ENCODE measurements at regions not wholly inside any gene's neighbourhood (a gene's known extent, or its start where the extent isn't known, plus 50 kb on each side); places are given as distances from the start of the nearest gene placed in this dataset.

GRCh38 chr5:167900340-167900935 lies 391.0 kb upstream of the WWC1 start:
- no peaks in the 10 kb centered on the region for H3K9me3 ChIP-seq (replicated peaks in 1 of 3)
- H3K27ac ChIP-seq = no peak overlapping the region
- WGBS, 4 donors = 59 to 75% (median 70%) methylated on average over 6 of the region's 6 CpGs
- DNase-seq = no peak
- intact Hi-C loops (cut with DNase I) = no loop called here
- H3K27me3 ChIP-seq = no peaks in the 10 kb centered on the region
- H3K36me3 ChIP-seq (replicated peaks in 1 of 2) = no peaks in the 10 kb centered on the region
- no peak for TF ChIP-seq CTCF (IDR thresholded peaks at IDR 0.05)
- no peak for TF ChIP-seq POLR2A (IDR thresholded peaks at IDR 0.05)
- no peaks in the 10 kb centered on the region for H3K4me1 ChIP-seq (replicated peaks in 1 of 2)
- no peak overlapping the region for H3K4me3 ChIP-seq

- TF ChIP-seq POLR2A (IDR thresholded peaks at IDR 0.05) = no peak
- no peak for TF ChIP-seq CTCF (IDR thresholded peaks at IDR 0.05)
- no peak for DNase-seq
- Histone ChIP-seq H3K27me3 (no peaks in the 10 kb centered on the region), H3K9me3 (replicated peaks in 1 of 3) (no peaks in the 10 kb centered on the region), H3K27ac (no peak overlapping the region), H3K4me3 (no peak overlapping the region), H3K4me1 (replicated peaks in 1 of 2) (no peaks in the 10 kb centered on the region), H3K36me3 (replicated peaks in 1 of 2) (no peaks in the 10 kb centered on the region)
- 35 to 41% (median 36%) methylated on average over 9 of the region's 9 CpGs for WGBS, 4 donors
- intact Hi-C loops (cut with DNase I) = no loop called here
These were observed 389.1 kb upstream of the WWC1 start for GRCh38 chr5:167902298-167902697.

- Histone ChIP-seq H3K4me3 (no peak overlapping the region), H3K27ac (no peak overlapping the region), H3K27me3 (no peaks in the 10 kb centered on the region), H3K36me3 (replicated peaks in 1 of 2) (no peaks in the 10 kb centered on the region), H3K4me1 (replicated peaks in 1 of 2) (no peaks in the 10 kb centered on the region), H3K9me3 (replicated peaks in 1 of 3) (no peaks in the 10 kb centered on the region)
- DNase-seq = no peak
- 82 to 88% (median 85%) methylated on average over 4 of the region's 4 CpGs for WGBS, 4 donors
- intact Hi-C loops (cut with DNase I) = no loop called here
- TF ChIP-seq POLR2A (IDR thresholded peaks at IDR 0.05) (no peak), CTCF (IDR thresholded peaks at IDR 0.05) (no peak)
These were observed 388.2 kb upstream of the WWC1 start for GRCh38 chr5:167903243-167903642.

- no peak overlapping the region for H3K4me3 ChIP-seq
- intact Hi-C loops (cut with DNase I) = no loop called here
- H3K9me3 ChIP-seq (replicated peaks in 1 of 3) = no peaks in the 10 kb centered on the region
- H3K27me3 ChIP-seq = no peaks in the 10 kb centered on the region
- no peaks in the 10 kb centered on the region for H3K4me1 ChIP-seq (replicated peaks in 1 of 2)
- TF ChIP-seq CTCF (IDR thresholded peaks at IDR 0.05) (no peak), POLR2A (IDR thresholded peaks at IDR 0.05) (no peak)
- no peaks in the 10 kb centered on the region for H3K36me3 ChIP-seq (replicated peaks in 1 of 2)
- no peak overlapping the region for H3K27ac ChIP-seq
- DNase-seq = no peak
- WGBS, 4 donors = 63 to 84% (median 71%) methylated on average over 2 of the region's 2 CpGs
These were observed 387.8 kb upstream of the WWC1 start for GRCh38 chr5:167903659-167904058.
